ENCODE measurements at regions not wholly inside any gene's neighbourhood (a gene's known extent, or its start where the extent isn't known, plus 50 kb on each side); places are given as distances from the start of the nearest gene placed in this dataset.

GRCh38 chr1:96923753-96924152, 202.2 kb downstream of the PTBP2 start (continued):
- no peak for TF ChIP-seq ATF2 (tag by site-specific recombination; IDR thresholded peaks at IDR 0.05; ENCODE audit: low read depth)

GRCh38 chr1:96926176-96926575, 204.6 kb downstream of the PTBP2 start:
- Histone ChIP-seq H3K36me3 (ENCODE audit: control insufficient read depth in 2 of 2, insufficient read depth in 1 of 2, low read length in 2 of 2) (no peaks in the 10 kb centered on the region), H3K4me1 (ENCODE audit: control insufficient read depth, insufficient read depth, low read length) (no peaks in the 10 kb centered on the region), H3K27ac (ENCODE audit: extremely low read depth, low read depth, low read length) (no peak overlapping the region), H3K9me3 (ENCODE audit: control insufficient read depth, insufficient read depth, low read depth, low read length) (no peaks in the 10 kb centered on the region), H3K4me3 (ENCODE audit: low read depth, low read length) (no peak overlapping the region)
- TF ChIP-seq KLF17 (tag by site-specific recombination; IDR thresholded peaks at IDR 0.05) (no peak), ZBTB6 (tag by site-specific recombination; IDR thresholded peaks at IDR 0.05) (no peak), ZNF571 (tag by site-specific recombination; IDR thresholded peaks at IDR 0.05) (no peak)
- ChIA-PET POLR2A (no interaction called here), CTCF (no interaction called here)

GRCh38 chr1:96927125-96927524, 205.5 kb downstream of the PTBP2 start:
- POLR2A ChIA-PET, result no interaction called here
- Histone ChIP-seq H3K4me3 (ENCODE audit: low read depth, low read length) (no peak overlapping the region), H3K9me3 (ENCODE audit: control insufficient read depth, insufficient read depth, low read depth, low read length) (no peaks in the 10 kb centered on the region), H3K36me3 (ENCODE audit: control insufficient read depth in 2 of 2, insufficient read depth in 1 of 2, low read length in 2 of 2) (no peaks in the 10 kb centered on the region), H3K4me1 (ENCODE audit: control insufficient read depth, insufficient read depth, low read length) (no peaks in the 10 kb centered on the region), H3K27ac (ENCODE audit: extremely low read depth, low read depth, low read length) (no peak overlapping the region)
- CTCF ChIA-PET, result no interaction called here
- TF ChIP-seq ZSCAN4 (tag by site-specific recombination; IDR thresholded peaks at IDR 0.05) (no peak), ZSCAN23 (tag by site-specific recombination; IDR thresholded peaks at IDR 0.05) (no peak), SETDB1 (IDR thresholded peaks at IDR 0.05; ENCODE audit: insufficient read length, low read length) (no peak), PRDM1 (tag by site-specific recombination; IDR thresholded peaks at IDR 0.05) (no peak), YY1 (tag by site-specific recombination; IDR thresholded peaks at IDR 0.05) (no peak), KLF9 (tag by site-specific recombination; IDR thresholded peaks at IDR 0.05; ENCODE audit: low read depth) (no peak), GFI1B (tag by site-specific recombination; IDR thresholded peaks at IDR 0.05) (no peak), ZNF324 (tag by site-specific recombination; IDR thresholded peaks at IDR 0.05) (no peak), ZNF23 (tag by site-specific recombination; IDR thresholded peaks at IDR 0.05; ENCODE audit: borderline replicate concordance) (no peak), ZNF433 (tag by site-specific recombination; IDR thresholded peaks at IDR 0.05; ENCODE audit: low read depth) (no peak), ZNF843 (tag by site-specific recombination; IDR thresholded peaks at IDR 0.05) (no peak), ZNF133 (tag by site-specific recombination; IDR thresholded peaks at IDR 0.05) (no peak), ZNF157 (tag by site-specific recombination; IDR thresholded peaks at IDR 0.05) (no peak), OVOL3 (tag by site-specific recombination; IDR thresholded peaks at IDR 0.05) (no peak), ZNF26 (tag by site-specific recombination; IDR thresholded peaks at IDR 0.05) (no peak), ZBTB49 (tag by site-specific recombination; IDR thresholded peaks at IDR 0.05; ENCODE audit: low read depth) (no peak)

Measured in HEK293 (cell line).